ENCODE measurements at regions not wholly inside any gene's neighbourhood (a gene's known extent, or its start where the extent isn't known, plus 50 kb on each side); places are given as distances from the start of the nearest gene placed in this dataset.
"Not testable (repeated sequence)": the region's sequence is repeated elsewhere in the genome, so short reads cannot be mapped to it uniquely, and the experiment has no call there.

DNA sequence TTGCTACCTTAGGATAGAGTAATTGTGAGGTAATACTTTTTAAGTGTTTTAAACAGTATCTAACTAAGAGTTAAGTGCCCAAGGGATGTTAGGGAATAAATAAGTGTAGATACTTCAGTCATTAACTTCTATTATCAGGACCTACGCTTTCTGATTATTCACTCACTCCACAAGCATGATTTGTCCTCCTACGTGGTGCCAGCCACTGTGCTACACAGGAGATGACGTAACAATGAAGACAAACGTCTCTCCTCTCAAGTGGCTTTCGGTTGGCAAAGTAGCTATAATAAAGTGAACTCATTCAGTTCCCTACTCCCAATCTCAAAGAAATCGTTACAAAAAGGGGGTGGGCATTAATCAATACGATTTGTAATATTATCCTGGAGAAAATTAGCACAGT is 100.9 kb upstream of the SETBP1 start (continued):
- TF ChIP-seq, protein P1, sequence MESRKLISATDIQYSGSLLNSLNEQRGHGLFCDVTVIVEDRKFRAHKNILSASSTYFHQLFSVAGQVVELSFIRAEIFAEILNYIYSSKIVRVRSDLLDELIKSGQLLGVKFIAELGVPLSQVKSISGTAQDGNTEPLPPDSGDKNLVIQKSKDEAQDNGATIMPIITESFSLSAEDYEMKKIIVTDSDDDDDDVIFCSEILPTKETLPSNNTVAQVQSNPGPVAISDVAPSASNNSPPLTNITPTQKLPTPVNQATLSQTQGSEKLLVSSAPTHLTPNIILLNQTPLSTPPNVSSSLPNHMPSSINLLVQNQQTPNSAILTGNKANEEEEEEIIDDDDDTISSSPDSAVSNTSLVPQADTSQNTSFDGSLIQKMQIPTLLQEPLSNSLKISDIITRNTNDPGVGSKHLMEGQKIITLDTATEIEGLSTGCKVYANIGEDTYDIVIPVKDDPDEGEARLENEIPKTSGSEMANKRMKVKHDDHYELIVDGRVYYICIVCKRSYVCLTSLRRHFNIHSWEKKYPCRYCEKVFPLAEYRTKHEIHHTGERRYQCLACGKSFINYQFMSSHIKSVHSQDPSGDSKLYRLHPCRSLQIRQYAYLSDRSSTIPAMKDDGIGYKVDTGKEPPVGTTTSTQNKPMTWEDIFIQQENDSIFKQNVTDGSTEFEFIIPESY (IDR thresholded peaks at IDR 0.05; ENCODE audit: extremely low read depth, insufficient replicate concordance, low read length) = no peak

DNA sequence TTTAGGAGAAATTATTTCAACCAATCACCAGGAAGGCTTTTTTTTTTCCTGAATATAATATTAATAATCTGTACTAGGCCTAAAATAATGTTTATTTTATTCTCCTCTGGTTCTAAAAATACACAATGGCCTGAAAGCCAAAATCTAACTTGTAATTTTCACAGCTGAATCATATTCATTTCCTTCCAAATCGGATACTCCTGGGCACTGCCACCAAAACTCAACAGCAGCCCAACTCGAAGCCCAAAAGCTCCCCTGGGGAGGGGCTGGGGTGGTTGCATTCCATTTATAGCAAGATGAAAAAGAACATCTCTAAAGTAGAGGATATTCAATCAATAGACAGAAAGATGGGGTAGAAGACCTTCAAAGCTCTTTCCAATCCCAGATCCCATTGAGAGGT is 100.5 kb upstream of the SETBP1 start:
- intact Hi-C loops (cut with micrococcal nuclease) = no loop called here
- Histone ChIP-seq H3K79me2 (ENCODE audit: insufficient read depth, low read length) (no peaks in the 10 kb centered on the region), H3K9me2 (ENCODE audit: insufficient read depth) (no peaks in the 10 kb centered on the region), H3K9ac (ENCODE audit: low read length) (no peak overlapping the region), H3K4me3 (replicated peaks in 1 of 2; ENCODE audit: low read depth in 1 of 2, low read length in 2 of 2) (no peak overlapping the region), H3K27ac (ENCODE audit: low read depth, low read length) (no peak overlapping the region), H2AFZ (ENCODE audit: low read depth, low read length, poor library complexity, severe bottlenecking) (no peak overlapping the region), H3K9me3 (ENCODE audit: control insufficient read depth in 1 of 2, insufficient read depth in 1 of 2, low read depth in 1 of 2, low read length in 2 of 2) (peaks cover 10 to 17% of the 10 kb centered on the region in 2 experiments; a peak in 2 of 4 replicates), H3K4me2 (ENCODE audit: low read length) (no peak overlapping the region), H3K4me1 (ENCODE audit: control insufficient read depth in 1 of 2, insufficient read depth in 2 of 2, low read length in 2 of 2) (no peaks in the 10 kb centered on the region), H3K27me3 (ENCODE audit: insufficient read depth, low read length) (no peaks in the 10 kb centered on the region), H4K20me1 (ENCODE audit: insufficient read depth) (no peaks in the 10 kb centered on the region), H3K36me3 (ENCODE audit: control insufficient read depth in 1 of 2, insufficient read depth in 2 of 2, low read length in 2 of 2) (no peaks in the 10 kb centered on the region)
- no TSS peak for BruUV-seq (replicated peaks)
- ATAC-seq = no peak
- CTCF ChIA-PET = no interaction called here
- POLR2A ChIA-PET = no interaction called here
- RAD21 ChIA-PET (ENCODE audit: low non-redundant PET in 1 of 2, low total read pairs in 2 of 2, uncharacterized antibody in 2 of 2, unreplicated experiment in 2 of 2) = no interaction called here
- TF ChIP-seq CEBPB (IDR thresholded peaks at IDR 0.05; ENCODE audit: low read depth) (no peak), TCF7L2 (IDR thresholded peaks at IDR 0.05; ENCODE audit: borderline replicate concordance, extremely low read depth, insufficient read depth, insufficient read length) (no peak), CBX3 (IDR thresholded peaks at IDR 0.05; ENCODE audit: low read depth) (no peak), POLR2A (IDR thresholded peaks at IDR 0.05; ENCODE audit: borderline replicate concordance, extremely low read depth, insufficient read depth, insufficient read length) (no peak), EGR1 (IDR thresholded peaks at IDR 0.05; ENCODE audit: low read depth) (no peak), SRF (IDR thresholded peaks at IDR 0.05; ENCODE audit: low read depth) (no peak), YY1 (IDR thresholded peaks at IDR 0.05; ENCODE audit: extremely low read depth, insufficient replicate concordance, low read depth, low read length) (no peak), EZH2 (IDR thresholded peaks at IDR 0.05) (no peak), SIN3A (IDR thresholded peaks at IDR 0.05; ENCODE audit: low read depth) (no peak)
- TF ChIP-seq, protein P2, sequence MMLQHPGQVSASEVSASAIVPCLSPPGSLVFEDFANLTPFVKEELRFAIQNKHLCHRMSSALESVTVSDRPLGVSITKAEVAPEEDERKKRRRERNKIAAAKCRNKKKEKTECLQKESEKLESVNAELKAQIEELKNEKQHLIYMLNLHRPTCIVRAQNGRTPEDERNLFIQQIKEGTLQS (IDR thresholded peaks at IDR 0.05) = no peak
- TF ChIP-seq, protein P1 (IDR thresholded peaks at IDR 0.05; ENCODE audit: extremely low read depth, insufficient replicate concordance, low read length) = no peak
- DNase-seq (ENCODE audit: low read depth, low spot score) = no peak

DNA sequence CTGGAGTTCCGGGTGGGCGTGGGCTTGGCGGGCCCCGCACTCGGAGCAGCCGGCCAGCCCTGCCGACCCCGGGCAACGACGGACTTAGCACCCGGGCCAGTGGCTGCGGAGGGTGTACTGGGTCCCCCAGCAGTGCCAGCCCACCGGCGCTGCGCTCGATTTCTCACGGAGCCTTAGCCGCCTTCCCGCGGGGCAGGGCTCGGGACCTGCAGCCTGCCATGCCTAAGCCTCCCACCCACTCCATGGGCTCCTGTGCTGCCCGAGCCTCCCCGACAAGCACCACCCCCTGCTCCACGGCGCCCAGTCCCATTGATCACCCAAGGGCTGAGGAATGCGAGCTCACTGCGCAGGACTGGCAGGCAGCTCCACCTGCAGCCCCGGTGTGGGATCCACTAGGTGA is 99.9 kb upstream of the SETBP1 start:
- H3K4me3 ChIP-seq (replicated peaks in 1 of 2; ENCODE audit: low read depth in 1 of 2, low read length in 2 of 2); BruUV-seq (replicated peaks); DNase-seq (ENCODE audit: low read depth, low spot score); H3K9ac ChIP-seq (ENCODE audit: low read length); H3K27ac ChIP-seq (ENCODE audit: low read depth, low read length); H3K9me2 ChIP-seq (ENCODE audit: insufficient read depth); H3K27me3 ChIP-seq (ENCODE audit: insufficient read depth, low read length); RAD21 ChIA-PET (ENCODE audit: low non-redundant PET in 1 of 2, low total read pairs in 2 of 2, uncharacterized antibody in 2 of 2, unreplicated experiment in 2 of 2); H4K20me1 ChIP-seq (ENCODE audit: insufficient read depth); intact Hi-C loops (cut with micrococcal nuclease); H3K36me3 ChIP-seq (ENCODE audit: control insufficient read depth in 1 of 2, insufficient read depth in 2 of 2, low read length in 2 of 2); H3K79me2 ChIP-seq (ENCODE audit: insufficient read depth, low read length); ATAC-seq; H3K4me1 ChIP-seq (ENCODE audit: control insufficient read depth in 1 of 2, insufficient read depth in 2 of 2, low read length in 2 of 2); POLR2A ChIA-PET; CTCF ChIA-PET; H2AFZ ChIP-seq (ENCODE audit: low read depth, low read length, poor library complexity, severe bottlenecking); H3K4me2 ChIP-seq (ENCODE audit: low read length): not testable (repeated sequence)
- peaks cover 10 to 17% of the 10 kb centered on the region in 2 experiments; a peak in 2 of 4 replicates for H3K9me3 ChIP-seq (ENCODE audit: control insufficient read depth in 1 of 2, insufficient read depth in 1 of 2, low read depth in 1 of 2, low read length in 2 of 2)

Measured in HCT116 (cell line).